ENCODE measurements at regions not wholly inside any gene's neighbourhood (a gene's known extent, or its start where the extent isn't known, plus 50 kb on each side); places are given as distances from the start of the nearest gene placed in this dataset.
A peak's percentile ranks its signal among the peaks of the same experiment; 100 is the strongest.

DNA sequence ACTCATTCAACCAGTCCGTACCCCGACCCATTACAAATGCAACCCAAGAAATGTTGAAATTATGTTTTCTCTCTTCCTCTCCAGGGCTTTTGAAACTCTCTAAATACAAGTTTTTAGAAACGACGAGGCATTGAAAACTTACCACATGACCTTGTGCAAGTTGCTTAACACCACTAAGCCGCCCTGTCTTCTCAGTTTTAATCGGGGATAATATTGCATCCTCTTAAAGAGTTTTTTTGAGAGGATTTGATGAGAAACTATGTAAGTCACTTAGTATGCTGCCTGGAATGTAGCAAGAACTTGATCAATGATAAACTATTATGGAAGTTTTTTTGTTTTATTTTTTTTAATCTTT is 149.0 kb upstream of the FAM20A start:
- DNase-seq (ENCODE audit: insufficient read length, low spot score, missing footprints): no peak
- Histone ChIP-seq H2AFZ (ENCODE audit: low read length) (peak overlapping the region; percentile 94), H3K4me2 (ENCODE audit: insufficient read depth, low read length) (peak overlapping the region; percentile 83), H3K27ac (ENCODE audit: low read depth, low read length) (peak overlapping the region; percentile 43), H3K4me3 (ENCODE audit: insufficient read depth, low read length) (peak overlapping the region; percentile 66), H3K9me3 (ENCODE audit: low read depth, low read length) (no peaks in the 10 kb centered on the region), H3K79me2 (ENCODE audit: insufficient read depth, low read length) (no peaks in the 10 kb centered on the region), H3K27me3 (ENCODE audit: insufficient read depth, low read length) (no peaks in the 10 kb centered on the region), H3K36me3 (ENCODE audit: insufficient read depth, low read length) (no peaks in the 10 kb centered on the region), H4K20me1 (ENCODE audit: insufficient read depth, low read length) (no peaks in the 10 kb centered on the region), H3K4me1 (ENCODE audit: insufficient read depth, low read length) (peaks cover 3% of the 10 kb centered on the region)
- TF ChIP-seq, protein P1, sequence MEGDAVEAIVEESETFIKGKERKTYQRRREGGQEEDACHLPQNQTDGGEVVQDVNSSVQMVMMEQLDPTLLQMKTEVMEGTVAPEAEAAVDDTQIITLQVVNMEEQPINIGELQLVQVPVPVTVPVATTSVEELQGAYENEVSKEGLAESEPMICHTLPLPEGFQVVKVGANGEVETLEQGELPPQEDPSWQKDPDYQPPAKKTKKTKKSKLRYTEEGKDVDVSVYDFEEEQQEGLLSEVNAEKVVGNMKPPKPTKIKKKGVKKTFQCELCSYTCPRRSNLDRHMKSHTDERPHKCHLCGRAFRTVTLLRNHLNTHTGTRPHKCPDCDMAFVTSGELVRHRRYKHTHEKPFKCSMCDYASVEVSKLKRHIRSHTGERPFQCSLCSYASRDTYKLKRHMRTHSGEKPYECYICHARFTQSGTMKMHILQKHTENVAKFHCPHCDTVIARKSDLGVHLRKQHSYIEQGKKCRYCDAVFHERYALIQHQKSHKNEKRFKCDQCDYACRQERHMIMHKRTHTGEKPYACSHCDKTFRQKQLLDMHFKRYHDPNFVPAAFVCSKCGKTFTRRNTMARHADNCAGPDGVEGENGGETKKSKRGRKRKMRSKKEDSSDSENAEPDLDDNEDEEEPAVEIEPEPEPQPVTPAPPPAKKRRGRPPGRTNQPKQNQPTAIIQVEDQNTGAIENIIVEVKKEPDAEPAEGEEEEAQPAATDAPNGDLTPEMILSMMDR (IDR thresholded peaks at IDR 0.05; ENCODE audit: extremely low read depth, low read depth, low read length): no peak

DNA sequence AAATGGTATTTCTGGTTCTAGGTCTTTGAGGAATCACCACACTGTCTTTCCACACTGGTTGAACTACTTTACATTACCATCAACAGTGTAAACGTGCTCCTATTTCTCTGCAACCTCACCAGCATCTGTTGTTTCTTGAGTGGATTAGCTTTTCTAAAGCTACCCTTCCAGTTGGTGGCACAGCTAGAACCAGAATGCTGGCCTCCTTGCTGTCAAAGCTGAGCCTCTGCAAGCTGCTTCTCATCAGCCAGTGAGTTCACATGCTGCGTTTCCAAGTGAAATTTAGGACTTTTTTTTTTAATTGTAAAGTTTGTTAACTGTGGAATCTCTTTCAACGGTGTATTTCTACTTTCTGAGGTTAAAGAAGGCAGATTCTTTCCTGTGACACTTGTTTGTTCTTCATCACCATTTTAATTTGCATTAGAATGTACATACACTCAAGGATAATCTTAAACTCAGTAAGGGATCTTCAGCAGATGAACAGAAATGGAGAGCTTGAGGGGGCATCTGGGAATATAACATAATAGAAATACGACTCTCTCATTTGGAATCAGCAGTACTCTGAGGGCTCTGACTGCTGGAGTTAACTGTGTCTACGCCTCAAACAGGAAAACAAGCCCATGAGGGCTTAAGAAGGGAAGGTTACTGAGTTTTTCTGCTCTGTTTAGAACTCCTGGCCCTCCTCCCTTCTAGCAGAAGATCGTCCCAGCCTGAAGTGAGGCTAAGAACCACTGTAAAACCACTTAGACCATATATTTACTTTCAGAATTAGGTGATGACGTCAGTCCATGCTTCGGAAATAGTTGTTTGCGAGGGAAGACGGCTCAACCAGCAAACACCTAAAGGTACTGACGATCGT is 148.4 kb upstream of the FAM20A start:
- Histone ChIP-seq H2AFZ (ENCODE audit: low read length) (peak overlapping the region; percentile 94), H3K9me3 (ENCODE audit: low read depth, low read length) (peaks cover 2% of the 10 kb centered on the region), H3K4me3 (ENCODE audit: insufficient read depth, low read length) (peak overlapping the region; percentile 66), H3K36me3 (ENCODE audit: insufficient read depth, low read length) (no peaks in the 10 kb centered on the region), H3K4me2 (ENCODE audit: insufficient read depth, low read length) (peak overlapping the region; percentile 83), H4K20me1 (ENCODE audit: insufficient read depth, low read length) (no peaks in the 10 kb centered on the region), H3K4me1 (ENCODE audit: insufficient read depth, low read length) (peaks cover 3% of the 10 kb centered on the region), H3K27ac (ENCODE audit: low read depth, low read length) (peak overlapping the region; percentile 43), H3K27me3 (ENCODE audit: insufficient read depth, low read length) (no peaks in the 10 kb centered on the region), H3K79me2 (ENCODE audit: insufficient read depth, low read length) (no peaks in the 10 kb centered on the region)
- TF ChIP-seq, protein P1 (IDR thresholded peaks at IDR 0.05; ENCODE audit: extremely low read depth, low read depth, low read length): no peak
- DNase-seq (ENCODE audit: insufficient read length, low spot score, missing footprints): no peak

DNA sequence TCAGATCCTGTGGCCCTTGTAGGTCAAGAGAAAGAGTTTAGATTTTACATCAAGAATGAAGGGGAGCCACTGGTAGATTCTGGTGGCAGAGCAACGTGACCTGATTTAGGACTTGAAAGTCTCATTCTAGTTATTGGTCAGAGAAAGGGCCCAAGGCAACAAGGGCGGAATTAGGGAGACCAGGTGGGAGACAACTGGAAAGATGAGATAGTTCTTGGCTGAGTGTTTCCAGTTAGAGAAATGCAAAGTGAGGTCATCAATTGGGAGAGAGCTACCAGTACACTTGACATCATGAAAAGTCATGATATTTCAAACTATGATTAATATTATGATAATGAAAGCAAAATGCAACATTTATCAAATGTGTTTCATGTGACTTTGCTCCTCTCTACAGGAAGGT is 147.2 kb upstream of the FAM20A start:
- Histone ChIP-seq H3K36me3 (ENCODE audit: insufficient read depth, low read length) (no peaks in the 10 kb centered on the region), H2AFZ (ENCODE audit: low read length) (no peak overlapping the region), H3K27ac (ENCODE audit: low read depth, low read length) (no peak overlapping the region), H3K4me3 (ENCODE audit: insufficient read depth, low read length) (no peak overlapping the region), H3K9me3 (ENCODE audit: low read depth, low read length) (peaks cover 2% of the 10 kb centered on the region), H3K79me2 (ENCODE audit: insufficient read depth, low read length) (no peaks in the 10 kb centered on the region), H3K4me1 (ENCODE audit: insufficient read depth, low read length) (peaks cover 3% of the 10 kb centered on the region), H3K4me2 (ENCODE audit: insufficient read depth, low read length) (no peak overlapping the region), H4K20me1 (ENCODE audit: insufficient read depth, low read length) (no peaks in the 10 kb centered on the region), H3K27me3 (ENCODE audit: insufficient read depth, low read length) (peaks cover 3% of the 10 kb centered on the region)
- TF ChIP-seq, protein P1 (IDR thresholded peaks at IDR 0.05; ENCODE audit: extremely low read depth, low read depth, low read length): no peak
- no peak for DNase-seq (ENCODE audit: insufficient read length, low spot score, missing footprints)

DNA sequence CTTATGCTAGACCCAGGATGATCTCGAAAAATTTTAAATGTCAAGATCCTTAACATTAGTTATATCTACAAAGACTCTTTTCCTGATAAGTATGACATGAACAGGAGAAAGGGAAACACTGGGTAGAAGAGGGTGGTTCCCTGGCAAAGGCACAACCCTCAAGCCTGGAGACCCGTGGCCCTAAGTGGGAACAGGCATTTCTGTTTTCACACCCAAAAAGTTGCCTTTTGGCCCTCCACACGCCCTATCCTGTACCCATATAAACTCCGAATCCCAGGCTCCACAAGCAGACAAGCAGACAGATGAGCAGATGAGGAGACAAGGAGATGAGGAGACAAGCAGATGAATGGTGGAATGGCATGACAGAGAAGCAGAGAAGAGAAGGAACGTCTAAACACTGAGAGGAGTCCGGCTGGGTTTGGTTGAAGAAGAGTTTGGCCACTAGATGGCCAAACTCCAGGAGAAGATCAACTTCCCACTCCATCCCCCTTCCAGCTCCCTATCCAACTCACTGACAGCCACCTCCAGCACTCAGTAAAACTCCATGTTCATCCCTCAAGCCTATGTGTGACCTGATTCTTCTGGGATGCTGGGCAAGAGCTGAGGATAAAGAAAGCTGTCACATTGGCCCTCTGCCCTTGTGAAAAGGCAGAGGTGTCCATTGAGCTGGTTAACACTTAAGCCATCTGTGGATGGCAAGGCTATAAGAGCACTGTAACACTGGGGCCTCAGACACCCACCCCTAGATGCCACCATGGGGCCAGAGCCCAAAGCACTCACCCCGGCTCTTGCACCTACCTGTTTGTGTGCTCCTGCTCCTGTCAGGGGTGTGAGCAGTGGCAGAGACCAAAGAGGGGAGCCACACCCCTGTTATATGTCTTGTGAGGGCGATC is 139.6 kb upstream of the FAM20A start:
- H3K27me3 ChIP-seq (ENCODE audit: insufficient read depth, low read length): peaks cover 3% of the 10 kb centered on the region
- DNase-seq (ENCODE audit: insufficient read length, low spot score, missing footprints): no peak
- no peaks in the 10 kb centered on the region for H4K20me1 ChIP-seq (ENCODE audit: insufficient read depth, low read length)
- H3K9me3 ChIP-seq (ENCODE audit: low read depth, low read length): peaks cover 2% of the 10 kb centered on the region
- no peaks in the 10 kb centered on the region for H3K4me1 ChIP-seq (ENCODE audit: insufficient read depth, low read length)
- H2AFZ ChIP-seq (ENCODE audit: low read length): no peak overlapping the region
- no peak overlapping the region for H3K27ac ChIP-seq (ENCODE audit: low read depth, low read length)
- no peaks in the 10 kb centered on the region for H3K79me2 ChIP-seq (ENCODE audit: insufficient read depth, low read length)
- no peak overlapping the region for H3K4me3 ChIP-seq (ENCODE audit: insufficient read depth, low read length)
- TF ChIP-seq, protein P1 (IDR thresholded peaks at IDR 0.05; ENCODE audit: extremely low read depth, low read depth, low read length): peak; percentile 8
- no peak overlapping the region for H3K4me2 ChIP-seq (ENCODE audit: insufficient read depth, low read length)
- H3K36me3 ChIP-seq (ENCODE audit: insufficient read depth, low read length): no peaks in the 10 kb centered on the region

Data from osteoblast (primary cell).